Astrocyte (in vitro differentiated cells and primary cell): ENCODE measurements at regions not wholly inside any gene's neighbourhood (a gene's known extent, or its start where the extent isn't known, plus 50 kb on each side); places are given as distances from the start of the nearest gene placed in this dataset.

Source experiments
- CTCF ChIP-seq: IDR thresholded peaks from 2 replicates; pipeline ENCODE4 v1.5.1; 2011; ENCODE audit warnings: low read depth, mild to moderate bottlenecking, inconsistent platforms, low read length, moderate library complexity; ENCODE audit not compliant: insufficient read depth
- EZH2 ChIP-seq: IDR thresholded peaks from 2 replicates; pipeline ENCODE4 v1.6.1; 2012; ENCODE audit warnings: mild to moderate bottlenecking, low read length, inconsistent platforms; ENCODE audit not compliant: insufficient read depth

DNA sequence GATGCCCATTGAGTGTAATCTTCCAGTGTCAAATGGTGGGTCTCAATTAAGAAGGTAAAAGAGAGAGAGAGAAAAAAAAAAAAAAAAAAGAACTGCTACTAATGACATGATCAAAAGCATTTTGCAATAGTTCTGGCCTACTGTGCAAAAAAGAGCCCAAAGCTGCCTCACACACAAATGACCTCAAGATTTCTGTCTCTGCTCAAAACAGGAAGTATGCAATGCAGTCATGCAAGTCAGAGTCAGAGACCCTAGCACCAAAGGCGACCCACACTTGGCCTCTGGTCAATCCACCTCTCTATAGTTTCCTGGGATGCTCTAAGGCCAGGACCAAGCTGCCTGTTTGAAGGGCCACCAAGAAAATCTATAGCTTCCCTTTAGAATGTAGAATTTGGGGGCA lies 323.5 kb downstream of the VPS13C start:
- no peak for TF ChIP-seq CTCF
- TF ChIP-seq EZH2, result no peak
